UCSD-AML1 (cell line): ENCODE measurements at regions not wholly inside any gene's neighbourhood (a gene's known extent, or its start where the extent isn't known, plus 50 kb on each side); places are given as distances from the start of the nearest gene placed in this dataset.
"Not testable (repeated sequence)": the region's sequence is repeated elsewhere in the genome, so short reads cannot be mapped to it uniquely, and the experiment has no call there.

Experiments
- DNase-seq: peaks from one replicate; lab custom pipeline; 2025; ENCODE audit not compliant: unreplicated experiment; lab: John Stamatoyannopoulos, UW

- peak; percentile 26 for DNase-seq
These were observed 75.7 kb upstream of the SLC4A7 start for GRCh38 chr3:27559835-27560234.

DNA sequence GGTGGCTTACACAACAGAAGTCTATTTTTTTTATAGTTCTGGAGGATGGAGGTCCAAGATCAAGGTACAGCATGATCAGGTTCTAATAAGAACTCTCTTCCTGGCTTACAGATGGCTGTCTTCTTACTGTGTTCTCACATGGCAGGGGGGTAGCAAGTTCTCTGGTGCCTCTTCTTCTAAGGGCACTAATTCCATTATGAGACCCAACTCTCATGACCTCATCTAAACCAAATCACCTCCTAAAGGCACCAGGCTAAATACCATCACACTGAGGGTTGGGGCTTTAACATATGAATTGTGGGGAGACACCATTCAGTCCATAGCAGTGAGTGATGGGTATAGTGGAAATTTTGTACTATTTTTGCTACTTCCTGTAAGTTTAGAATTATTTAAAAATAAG is 75.2 kb upstream of the SLC4A7 start:
- DNase-seq = no peak

DNA sequence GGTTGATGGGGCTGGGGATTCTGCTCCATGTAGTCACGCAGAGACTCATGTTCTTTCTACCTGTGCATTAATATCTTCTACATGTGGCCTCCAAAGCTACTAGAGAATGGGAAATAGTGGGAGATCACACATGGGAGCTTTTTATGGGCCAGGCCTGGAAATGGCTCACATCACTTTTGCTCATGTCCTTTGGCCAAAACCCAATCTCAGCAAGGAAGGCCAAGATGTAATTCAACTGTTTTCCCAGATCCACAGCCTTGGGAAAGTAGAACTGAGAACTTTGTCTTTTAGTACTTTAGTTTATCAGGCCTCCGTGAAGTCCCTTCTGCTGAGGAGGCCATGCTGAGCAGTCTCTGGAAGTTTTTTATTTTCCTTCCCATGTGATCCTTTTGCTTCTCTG is 73.2 kb upstream of the SLC4A7 start:
- no peak for DNase-seq

GRCh38 chr3:27556887-27557286 is 72.7 kb upstream of the SLC4A7 start:
- no peak for DNase-seq

- DNase-seq = no peak
These were observed 70.5 kb upstream of the SLC4A7 start for GRCh38 chr3:27554706-27555105.

GRCh38 chr3:27553886-27554540 is 69.8 kb upstream of the SLC4A7 start:
- no peak for DNase-seq

GRCh38 chr3:27552708-27553107 is 68.5 kb upstream of the SLC4A7 start:
- not testable (repeated sequence) for DNase-seq

DNA sequence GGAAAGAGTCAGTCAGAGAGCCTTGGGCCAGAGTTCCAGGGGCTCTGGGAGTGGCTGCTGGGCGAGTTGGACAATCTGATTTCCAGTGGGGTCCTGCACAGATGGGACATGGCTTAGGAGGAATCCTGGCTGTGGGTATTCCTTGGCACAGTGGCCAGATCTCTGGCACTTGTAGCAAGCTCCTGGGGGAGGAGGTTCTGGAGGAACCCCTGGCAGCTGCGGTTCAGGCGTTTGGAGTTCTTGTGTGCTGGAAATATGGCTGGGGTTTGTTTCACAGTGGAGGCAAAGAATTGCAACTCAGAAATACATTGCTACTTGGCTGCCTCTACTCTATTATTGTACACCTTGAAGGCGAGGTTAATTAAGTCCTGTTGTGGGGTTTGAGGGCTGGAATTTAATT is 67.2 kb upstream of the SLC4A7 start:
- DNase-seq = not testable (repeated sequence)

GRCh38 chr3:27545061-27545460 is 60.9 kb upstream of the SLC4A7 start:
- no peak for DNase-seq

- DNase-seq = no peak
These were observed 60.2 kb upstream of the SLC4A7 start for GRCh38 chr3:27544372-27544865.

- DNase-seq = no peak
These were observed 58.3 kb upstream of the SLC4A7 start for GRCh38 chr3:27542476-27542875.

GRCh38 chr3:27540231-27540630 is 56.0 kb upstream of the SLC4A7 start:
- DNase-seq = no peak

DNA sequence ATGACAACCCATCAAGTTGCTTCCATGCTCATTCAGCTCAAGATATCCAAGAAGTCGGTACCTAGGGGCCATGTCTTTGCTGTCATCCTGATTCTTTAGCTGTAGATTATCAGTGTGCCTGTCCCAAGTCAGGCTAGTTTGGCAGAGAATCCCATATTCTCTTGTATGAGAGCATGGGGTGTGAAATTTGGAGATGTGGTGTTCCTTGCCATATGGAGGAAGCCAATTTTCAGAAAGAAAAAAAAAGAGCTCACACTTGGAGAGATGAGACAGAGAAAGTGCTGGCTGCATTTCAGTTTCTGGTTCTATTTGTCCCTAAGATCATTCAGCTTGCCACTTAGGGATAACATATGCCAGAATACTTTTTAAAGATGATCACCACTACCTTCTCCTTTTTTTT is 52.3 kb upstream of the SLC4A7 start:
- no peak for DNase-seq

DNA sequence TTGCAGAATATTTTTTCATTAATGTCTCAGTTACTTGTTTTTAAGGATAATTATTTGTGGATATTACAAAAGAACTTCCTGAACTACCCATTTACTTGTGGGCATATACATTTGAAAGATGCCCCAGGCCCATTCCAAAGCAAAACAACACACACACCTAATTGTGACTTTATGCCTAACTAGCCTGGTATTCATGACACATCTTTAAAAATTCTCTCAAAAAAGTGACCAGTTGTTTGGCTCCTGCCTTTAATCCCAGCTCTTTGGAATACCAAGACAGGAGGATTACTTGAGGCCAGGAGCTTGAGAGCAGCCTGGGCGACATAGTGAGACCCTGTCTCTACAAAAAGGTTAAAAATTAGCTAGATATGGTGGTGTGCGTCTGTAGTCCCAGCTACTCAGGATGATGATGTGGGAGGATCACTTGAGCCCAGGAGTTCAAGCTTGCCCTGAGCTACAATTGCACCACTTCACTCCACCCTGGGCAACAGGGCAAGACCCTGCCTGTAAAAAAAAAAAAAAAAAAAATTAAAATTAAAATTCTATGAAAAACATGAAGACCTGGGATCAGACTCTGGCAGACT is 51.7 kb upstream of the SLC4A7 start:
- DNase-seq = no peak

DNA sequence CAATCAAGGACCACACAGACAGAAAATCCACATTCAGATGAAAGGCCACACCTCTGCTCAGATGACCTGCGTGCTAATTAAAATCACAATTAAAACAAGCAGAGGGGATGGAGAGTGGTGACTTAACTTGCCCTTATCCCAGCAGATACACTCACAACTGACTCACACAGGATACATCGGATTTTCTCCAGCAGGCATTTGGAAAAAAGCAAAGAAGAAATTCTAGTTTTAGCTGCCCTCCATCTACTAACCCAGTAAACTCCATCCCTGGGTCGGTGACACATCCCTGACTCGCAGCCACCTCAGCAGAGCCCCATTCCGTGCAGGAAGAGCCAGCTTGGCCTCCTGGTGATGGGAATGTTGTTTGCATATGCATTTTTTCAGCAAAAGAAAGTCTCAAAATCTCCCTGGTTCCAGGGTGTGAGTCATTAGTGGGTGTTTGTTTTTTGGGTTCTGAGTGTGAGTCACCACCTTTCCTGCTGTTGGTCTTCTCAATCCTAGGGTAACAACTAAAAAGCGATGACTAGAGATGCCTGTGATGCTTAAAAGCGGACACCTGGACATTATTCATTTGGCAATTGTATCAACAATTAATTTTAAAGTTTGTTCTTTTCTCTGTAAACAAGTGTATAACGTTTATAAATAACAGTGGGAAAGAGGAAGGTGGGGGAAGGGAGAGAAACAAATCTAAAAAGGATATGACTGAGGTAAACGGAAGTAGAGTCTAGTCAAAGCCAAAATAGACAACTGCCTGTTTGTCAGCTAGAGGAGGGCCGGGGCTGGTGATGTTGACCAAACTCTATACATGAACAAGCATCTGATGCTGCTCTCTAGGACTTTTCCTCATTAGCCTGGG is 49.8 kb upstream of the SLC4A7 start:
- DNase-seq = no peak
